Fibroblast of pulmonary artery (primary cell): ENCODE measurements at regions not wholly inside any gene's neighbourhood (a gene's known extent, or its start where the extent isn't known, plus 50 kb on each side); places are given as distances from the start of the nearest gene placed in this dataset.
A peak's percentile ranks its signal among the peaks of the same experiment; 100 is the strongest.

Experiments used
- DNase-seq: peaks from one replicate; pipeline ENCODE4 v3.0.0-alpha.2; 2010; ENCODE audit warnings: low read depth
- H3K4me3 ChIP-seq: replicated peaks from 2 replicates; pipeline ENCODE4 v1.5.1; 2011; ENCODE audit warnings: low read depth, mild to moderate bottlenecking, control low read depth, low read length, moderate library complexity
- TF ChIP-seq, protein P1 (sequence below): IDR thresholded peaks from 2 replicates; pipeline ENCODE4 v1.5.1; 2011; ENCODE audit warnings: mild to moderate bottlenecking, control low read depth, low read length, inconsistent platforms; ENCODE audit errors: missing control alignments

DNA sequence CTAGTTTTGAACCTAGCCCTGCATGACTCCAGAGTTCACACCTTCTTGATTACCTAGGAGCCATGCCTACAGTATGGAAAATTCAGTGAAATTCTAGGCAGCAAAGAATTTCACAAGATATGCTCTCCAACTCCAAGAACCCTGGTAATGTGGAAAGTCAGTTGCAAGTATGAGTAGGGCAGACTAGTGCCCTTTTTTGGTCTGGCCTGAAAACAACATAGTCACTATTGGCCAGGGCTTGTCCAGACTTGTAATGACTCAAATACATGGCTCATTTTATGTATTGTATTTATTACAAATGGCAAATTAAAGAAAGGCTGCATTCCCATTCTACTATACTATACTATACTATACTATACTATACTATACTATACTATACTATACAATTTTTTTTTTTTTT lies 160.4 kb downstream of the ESM1 start:
- TF ChIP-seq, protein P1, sequence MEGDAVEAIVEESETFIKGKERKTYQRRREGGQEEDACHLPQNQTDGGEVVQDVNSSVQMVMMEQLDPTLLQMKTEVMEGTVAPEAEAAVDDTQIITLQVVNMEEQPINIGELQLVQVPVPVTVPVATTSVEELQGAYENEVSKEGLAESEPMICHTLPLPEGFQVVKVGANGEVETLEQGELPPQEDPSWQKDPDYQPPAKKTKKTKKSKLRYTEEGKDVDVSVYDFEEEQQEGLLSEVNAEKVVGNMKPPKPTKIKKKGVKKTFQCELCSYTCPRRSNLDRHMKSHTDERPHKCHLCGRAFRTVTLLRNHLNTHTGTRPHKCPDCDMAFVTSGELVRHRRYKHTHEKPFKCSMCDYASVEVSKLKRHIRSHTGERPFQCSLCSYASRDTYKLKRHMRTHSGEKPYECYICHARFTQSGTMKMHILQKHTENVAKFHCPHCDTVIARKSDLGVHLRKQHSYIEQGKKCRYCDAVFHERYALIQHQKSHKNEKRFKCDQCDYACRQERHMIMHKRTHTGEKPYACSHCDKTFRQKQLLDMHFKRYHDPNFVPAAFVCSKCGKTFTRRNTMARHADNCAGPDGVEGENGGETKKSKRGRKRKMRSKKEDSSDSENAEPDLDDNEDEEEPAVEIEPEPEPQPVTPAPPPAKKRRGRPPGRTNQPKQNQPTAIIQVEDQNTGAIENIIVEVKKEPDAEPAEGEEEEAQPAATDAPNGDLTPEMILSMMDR: no peak
- peak; percentile 54 for DNase-seq
- H3K4me3 ChIP-seq: no peak overlapping the region

DNA sequence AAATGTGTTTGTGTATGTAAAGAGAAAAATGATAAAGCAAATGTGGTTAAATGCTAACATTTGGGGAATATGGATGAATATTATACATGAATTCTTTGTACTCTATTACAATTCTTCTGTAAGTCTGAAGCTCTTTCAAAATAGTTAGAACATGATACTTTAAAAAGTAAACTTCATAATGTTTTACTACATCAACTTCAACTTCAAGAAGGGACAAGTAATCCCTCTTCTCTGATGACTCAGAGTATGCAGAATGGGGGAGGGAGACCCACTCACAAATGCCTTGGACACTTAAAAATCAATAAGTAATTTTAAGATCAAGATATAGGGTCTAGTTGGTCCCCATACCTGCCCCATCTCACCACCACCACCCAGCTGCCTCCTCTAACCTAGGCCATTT lies 162.4 kb downstream of the ESM1 start:
- DNase-seq: no peak
- TF ChIP-seq, protein P1: no peak
- no peak overlapping the region for H3K4me3 ChIP-seq

DNA sequence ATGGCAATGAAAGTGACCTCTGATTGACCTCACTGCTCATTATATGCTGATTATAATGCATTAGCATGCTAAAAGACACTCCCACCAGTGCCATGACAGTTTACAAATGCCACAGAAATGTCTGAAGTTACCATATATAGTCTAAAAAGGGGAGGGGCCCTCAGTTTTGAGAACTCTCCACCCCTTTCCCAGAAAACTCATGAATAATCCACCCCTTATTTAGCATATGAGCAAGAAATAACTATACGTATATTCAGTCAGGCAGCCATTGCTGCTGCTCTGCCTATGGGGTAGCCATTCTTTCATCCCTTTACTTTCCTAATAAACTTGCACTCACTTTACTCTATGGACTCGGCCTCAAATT lies 163.1 kb downstream of the ESM1 start:
- TF ChIP-seq, protein P1: no peak
- no peak for DNase-seq
- no peak overlapping the region for H3K4me3 ChIP-seq

DNA sequence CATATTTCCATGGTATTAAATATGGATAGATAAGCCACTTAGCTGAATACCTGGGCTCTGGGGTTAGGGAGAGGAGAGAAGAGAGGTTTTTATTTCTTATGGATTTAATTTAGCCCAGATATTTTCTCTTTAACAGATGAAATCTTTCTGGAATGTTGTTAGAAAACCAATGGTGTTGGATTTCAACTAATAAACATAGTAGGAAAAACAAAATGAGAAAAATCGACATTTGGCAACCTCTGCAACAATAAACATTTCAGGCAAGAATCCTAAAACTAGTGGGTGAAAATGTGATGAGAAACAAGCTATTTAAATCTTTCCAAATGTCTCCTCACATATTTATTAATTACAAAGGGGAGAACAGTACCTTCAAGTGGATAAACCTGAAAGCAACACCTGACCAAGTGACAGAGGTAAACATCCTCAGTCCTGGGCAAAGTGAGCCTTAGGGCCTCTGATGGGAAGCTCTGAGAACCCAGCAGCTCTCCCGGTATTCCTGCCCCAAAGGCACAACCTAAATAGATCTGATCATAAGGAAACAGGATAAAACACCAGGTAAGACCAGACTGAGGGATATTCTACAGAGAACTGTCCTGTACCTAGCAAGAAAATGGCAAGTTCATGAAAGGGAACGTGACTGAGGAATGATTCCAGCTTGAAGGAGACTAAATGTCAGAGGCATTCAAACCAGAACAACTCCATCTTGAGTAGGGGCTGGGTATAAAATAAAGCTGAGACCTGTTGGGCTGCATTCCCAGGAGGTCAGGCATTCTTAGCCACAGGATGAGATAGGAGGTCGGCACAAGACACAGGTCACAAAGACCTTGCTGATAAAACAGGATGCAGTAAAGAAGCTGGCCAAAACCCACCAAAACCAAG lies 163.7 kb downstream of the ESM1 start:
- H3K4me3 ChIP-seq: no peak overlapping the region
- TF ChIP-seq, protein P1: no peak
- no peak for DNase-seq

DNA sequence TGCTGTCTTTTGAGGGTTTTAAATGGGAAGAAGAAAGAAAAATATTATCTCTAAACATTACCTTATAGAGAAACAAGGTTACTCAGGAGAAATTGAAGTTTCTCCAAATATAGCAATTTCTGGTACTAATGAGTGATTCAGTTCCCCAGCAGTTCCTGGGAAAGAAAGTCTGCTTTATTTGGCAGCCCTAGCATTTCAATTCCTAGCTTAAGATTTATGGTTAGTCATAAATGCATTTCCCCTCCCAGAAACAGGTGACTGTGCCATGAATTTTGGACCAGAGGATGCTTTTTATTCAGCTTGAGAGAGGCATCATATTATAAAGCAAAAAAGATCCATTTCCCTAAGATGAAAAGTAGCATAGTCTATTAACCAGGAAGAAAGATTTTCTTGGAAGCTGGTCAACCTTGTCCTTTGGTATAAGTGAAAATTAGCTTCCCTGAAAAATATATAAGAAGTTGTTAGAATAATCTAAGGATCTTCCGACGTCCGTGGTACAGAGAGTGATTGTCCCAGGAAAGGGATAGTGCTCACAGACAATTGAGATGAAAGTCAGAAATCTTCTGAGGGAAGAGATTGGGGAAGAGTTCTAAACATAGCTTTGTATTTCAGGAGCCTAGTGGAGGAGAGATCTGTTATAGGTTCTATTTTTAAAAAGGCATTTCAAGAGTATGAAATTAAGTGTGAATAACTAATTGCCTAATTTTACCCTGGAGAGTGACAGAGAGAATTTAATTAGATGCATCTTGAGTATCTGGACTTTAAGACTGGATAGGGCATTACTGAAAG lies 164.9 kb downstream of the ESM1 start:
- no peak overlapping the region for H3K4me3 ChIP-seq
- peak; percentile 50 for DNase-seq
- TF ChIP-seq, protein P1: no peak

DNA sequence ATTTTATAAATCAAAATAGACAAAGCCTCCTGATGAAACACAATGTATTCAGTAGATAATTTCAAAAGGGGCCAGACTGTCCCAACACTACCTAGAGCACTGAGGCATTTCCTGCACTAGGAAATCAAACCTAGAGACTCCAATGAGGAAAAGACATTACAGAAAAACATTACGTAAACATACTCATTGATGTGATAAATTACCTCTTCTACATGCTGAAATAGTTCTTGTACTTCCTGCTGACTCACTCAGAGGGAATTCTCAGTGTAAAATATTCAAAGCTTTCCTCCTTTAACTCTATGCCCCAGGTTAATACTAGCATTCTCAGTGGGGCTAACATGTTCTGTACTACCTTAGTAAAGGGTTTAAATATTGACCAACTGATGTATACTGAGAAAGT lies 178.0 kb downstream of the ESM1 start:
- DNase-seq: peak; percentile 93
- TF ChIP-seq, protein P1: no peak
- no peak overlapping the region for H3K4me3 ChIP-seq
